Activated CD4-positive, alpha-beta T cell treated with anti-CD3 and anti-CD28 coated beads, Interleukin-2, amount 50 U/mL, for 48 hours (primary cell): ENCODE measurements at regions not wholly inside any gene's neighbourhood (a gene's known extent, or its start where the extent isn't known, plus 50 kb on each side); places are given as distances from the start of the nearest gene placed in this dataset.
"Not testable (repeated sequence)": the region's sequence is repeated elsewhere in the genome, so short reads cannot be mapped to it uniquely, and the experiment has no call there.

Experiments
- DNase-seq, 2 experiments: peaks; one replicate each; pipeline ENCODE4 v3.0.0-alpha.2; 2020

GRCh38 chr3:177689869-177690268, 492.6 kb upstream of the TBL1XR1 start:
- DNase-seq = no peak

GRCh38 chr3:177690306-177690705, 493.0 kb upstream of the TBL1XR1 start:
- DNase-seq = no peak

- no peak for DNase-seq
These were observed 495.2 kb upstream of the TBL1XR1 start for GRCh38 chr3:177692304-177692975.

GRCh38 chr3:177693616-177694264, 496.5 kb upstream of the TBL1XR1 start:
- no peak for DNase-seq

- DNase-seq = no peak
These were observed 497.0 kb upstream of the TBL1XR1 start for GRCh38 chr3:177694316-177694715.

- no peak for DNase-seq
These were observed 497.7 kb upstream of the TBL1XR1 start for GRCh38 chr3:177694951-177695350.

- no peak for DNase-seq
These were observed 502.8 kb upstream of the TBL1XR1 start for GRCh38 chr3:177700117-177700516.

- DNase-seq = no peak
These were observed 506.5 kb upstream of the TBL1XR1 start for GRCh38 chr3:177703788-177704187.

- DNase-seq = no peak
These were observed 508.9 kb upstream of the TBL1XR1 start for GRCh38 chr3:177705976-177706823.

GRCh38 chr3:177709470-177709869, 512.2 kb upstream of the TBL1XR1 start:
- not testable (repeated sequence) for DNase-seq

GRCh38 chr3:177710506-177710905, 513.2 kb upstream of the TBL1XR1 start:
- no peak for DNase-seq

- DNase-seq = no peak
These were observed 514.4 kb upstream of the TBL1XR1 start for GRCh38 chr3:177711637-177712036.

GRCh38 chr3:177713928-177714900, 516.9 kb upstream of the TBL1XR1 start:
- DNase-seq = no peak

- DNase-seq = no peak
These were observed 517.7 kb upstream of the TBL1XR1 start for GRCh38 chr3:177714945-177715344.

GRCh38 chr3:177715980-177716379, 518.7 kb upstream of the TBL1XR1 start:
- DNase-seq = no peak

- DNase-seq = not testable (repeated sequence)
These were observed 523.6 kb upstream of the TBL1XR1 start for GRCh38 chr3:177720927-177721326.

- DNase-seq = no peak
These were observed 524.8 kb upstream of the TBL1XR1 start for GRCh38 chr3:177721864-177722785.

GRCh38 chr3:177724020-177724638, 526.8 kb upstream of the TBL1XR1 start:
- DNase-seq = no peak

- DNase-seq = no peak
These were observed 527.9 kb upstream of the TBL1XR1 start for GRCh38 chr3:177725165-177725564.

- no peak for DNase-seq
These were observed 529.5 kb upstream of the TBL1XR1 start for GRCh38 chr3:177726807-177727206.
